HCT116 (cell line): ENCODE measurements at regions not wholly inside any gene's neighbourhood (a gene's known extent, or its start where the extent isn't known, plus 50 kb on each side); places are given as distances from the start of the nearest gene placed in this dataset.

Experiments used
- CEBPB ChIP-seq: IDR thresholded peaks from 2 replicates; pipeline ENCODE4 v1.6.1; 2012; ENCODE audit warnings: low read depth
- CTCF ChIP-seq, 3 experiments: fragments of 200-600 bp in 1 of 3; sonication (generic) in 1 of 3; IDR thresholded peaks in 2 of 3; conservative IDR thresholded peaks in 1 of 3; 2 replicates each; pipeline ENCODE4 v1.5.1; 2012 to 2017; ENCODE audit warnings: low read depth in 2 of 3, low read length in 2 of 3, antibody characterized with exemption in 1 of 3, borderline replicate concordance in 1 of 3, control low read depth in 1 of 3, mild to moderate bottlenecking in 1 of 3, mixed read lengths in 1 of 3, mixed run types in 1 of 3, moderate library complexity in 1 of 3; ENCODE audit not compliant: insufficient read depth in 1 of 3
- ELF1 ChIP-seq: IDR thresholded peaks from 2 replicates; pipeline ENCODE4 v1.6.1; 2012; ENCODE audit warnings: low read depth, borderline replicate concordance
- EZH2 ChIP-seq: fragments of 200-600 bp; sonication (generic); IDR thresholded peaks from 2 replicates; pipeline ENCODE4 v1.6.1; 2017; ENCODE audit warnings: antibody characterized with exemption, mixed run types
- FOSL1 ChIP-seq: IDR thresholded peaks from 2 replicates; pipeline ENCODE4 v1.6.1; 2012; ENCODE audit warnings: low read depth
- JUND ChIP-seq: IDR thresholded peaks from 2 replicates; pipeline ENCODE4 v1.6.1; 2012
- POLR2A ChIP-seq: IDR thresholded peaks from 2 replicates; pipeline ENCODE4 v1.7.0; 2011; ENCODE audit warnings: borderline replicate concordance; ENCODE audit not compliant: insufficient read depth, insufficient read length; ENCODE audit errors: extremely low read depth
- POLR2AphosphoS5 ChIP-seq: IDR thresholded peaks from 2 replicates; pipeline ENCODE4 v1.6.1; 2011; ENCODE audit warnings: mild to moderate bottlenecking, low read depth, low read length, moderate library complexity
- RAD21 ChIP-seq: IDR thresholded peaks from 2 replicates; pipeline ENCODE4 v1.6.1; 2012; ENCODE audit warnings: low read depth, mild to moderate bottlenecking
- REST ChIP-seq: IDR thresholded peaks from 2 replicates; pipeline ENCODE4 v1.6.1; 2012; ENCODE audit warnings: low read depth
- SIN3A ChIP-seq: IDR thresholded peaks from 2 replicates; pipeline ENCODE4 v1.6.1; 2012; ENCODE audit warnings: low read depth
- SP1 ChIP-seq: IDR thresholded peaks from 2 replicates; pipeline ENCODE4 v1.6.1; 2012; ENCODE audit warnings: low read depth
- YY1 ChIP-seq: IDR thresholded peaks from 2 replicates; pipeline ENCODE4 v1.6.1; 2011; ENCODE audit warnings: low read length, low read depth, moderate library complexity, mild to moderate bottlenecking; ENCODE audit not compliant: insufficient replicate concordance; ENCODE audit errors: extremely low read depth
- ZFX ChIP-seq: fragments of 450-650 bp; IDR thresholded peaks from 2 replicates; pipeline ENCODE4 v1.6.1; 2017

DNA sequence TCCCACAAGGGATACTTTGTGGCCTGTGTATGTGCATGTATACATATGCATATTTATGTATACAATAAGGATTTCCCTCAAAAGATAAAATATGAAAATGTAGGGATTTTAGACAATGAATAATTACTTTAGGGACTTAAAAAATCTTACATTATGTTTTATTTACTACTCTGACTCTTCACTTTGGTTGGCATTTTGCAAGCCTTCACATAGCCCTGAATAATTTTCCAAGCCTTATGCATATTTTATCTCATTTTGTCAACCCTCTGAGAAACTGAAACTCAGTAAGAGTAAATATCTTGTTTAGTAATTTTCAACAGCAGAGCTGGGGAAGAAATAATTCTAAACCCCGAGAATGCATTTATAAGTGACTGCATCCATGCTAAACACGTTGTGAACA lies 153.0 kb upstream of the SLC24A2 start:
- TF ChIP-seq CTCF (IDR thresholded peaks at IDR 0.05 in 2 of 3, conservative IDR thresholded peaks at IDR 0.05 in 1 of 3; ENCODE audit: borderline replicate concordance in 1 of 3, insufficient read depth in 1 of 3, low read depth in 2 of 3, low read length in 2 of 3) (no peak), ELF1 (no peak), EZH2 (no peak), ZFX (no peak), RAD21 (no peak), CEBPB (no peak), SP1 (no peak), SIN3A (no peak), POLR2A (no peak), POLR2AphosphoS5 (no peak), YY1 (no peak), FOSL1 (no peak), REST (no peak), JUND (no peak)
